WI38 (cell line): ENCODE measurements at regions not wholly inside any gene's neighbourhood (a gene's known extent, or its start where the extent isn't known, plus 50 kb on each side); places are given as distances from the start of the nearest gene placed in this dataset.

Source experiments
- H3K4me3 ChIP-seq: 2 replicates; pipeline ENCODE4 v1.5.1; 2011; ENCODE audit warnings: low read depth, mild to moderate bottlenecking, control low read depth, low read length
- TF ChIP-seq, protein P1 (sequence below): IDR thresholded peaks from 2 replicates; pipeline ENCODE4 v1.5.1; 2012; ENCODE audit warnings: low read depth, mild to moderate bottlenecking, control low read depth, low read length

DNA sequence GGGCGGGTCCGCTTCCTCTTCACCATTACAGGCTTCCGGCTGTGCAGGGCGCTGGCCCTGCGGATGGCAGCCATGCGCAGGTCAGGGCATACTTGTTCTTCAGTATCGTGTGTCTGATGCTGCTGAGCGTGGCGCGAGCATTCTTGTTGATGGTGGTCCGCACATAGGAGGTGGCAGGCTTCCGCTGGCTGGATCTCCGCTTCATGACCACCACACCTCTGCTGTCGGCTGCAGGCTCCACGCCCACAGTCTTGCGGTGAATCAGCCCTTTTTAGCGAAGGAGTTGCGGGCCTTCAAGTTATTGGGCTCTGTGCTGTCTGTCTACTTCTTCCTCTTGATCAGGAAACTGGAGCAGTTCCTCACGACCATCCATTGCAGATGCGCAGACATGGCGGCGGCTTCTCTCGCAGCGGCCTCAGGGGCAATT is 62.4 kb upstream of the ZNF608 start:
- no peak overlapping the region for H3K4me3 ChIP-seq
- TF ChIP-seq, protein P1, sequence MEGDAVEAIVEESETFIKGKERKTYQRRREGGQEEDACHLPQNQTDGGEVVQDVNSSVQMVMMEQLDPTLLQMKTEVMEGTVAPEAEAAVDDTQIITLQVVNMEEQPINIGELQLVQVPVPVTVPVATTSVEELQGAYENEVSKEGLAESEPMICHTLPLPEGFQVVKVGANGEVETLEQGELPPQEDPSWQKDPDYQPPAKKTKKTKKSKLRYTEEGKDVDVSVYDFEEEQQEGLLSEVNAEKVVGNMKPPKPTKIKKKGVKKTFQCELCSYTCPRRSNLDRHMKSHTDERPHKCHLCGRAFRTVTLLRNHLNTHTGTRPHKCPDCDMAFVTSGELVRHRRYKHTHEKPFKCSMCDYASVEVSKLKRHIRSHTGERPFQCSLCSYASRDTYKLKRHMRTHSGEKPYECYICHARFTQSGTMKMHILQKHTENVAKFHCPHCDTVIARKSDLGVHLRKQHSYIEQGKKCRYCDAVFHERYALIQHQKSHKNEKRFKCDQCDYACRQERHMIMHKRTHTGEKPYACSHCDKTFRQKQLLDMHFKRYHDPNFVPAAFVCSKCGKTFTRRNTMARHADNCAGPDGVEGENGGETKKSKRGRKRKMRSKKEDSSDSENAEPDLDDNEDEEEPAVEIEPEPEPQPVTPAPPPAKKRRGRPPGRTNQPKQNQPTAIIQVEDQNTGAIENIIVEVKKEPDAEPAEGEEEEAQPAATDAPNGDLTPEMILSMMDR = no peak

DNA sequence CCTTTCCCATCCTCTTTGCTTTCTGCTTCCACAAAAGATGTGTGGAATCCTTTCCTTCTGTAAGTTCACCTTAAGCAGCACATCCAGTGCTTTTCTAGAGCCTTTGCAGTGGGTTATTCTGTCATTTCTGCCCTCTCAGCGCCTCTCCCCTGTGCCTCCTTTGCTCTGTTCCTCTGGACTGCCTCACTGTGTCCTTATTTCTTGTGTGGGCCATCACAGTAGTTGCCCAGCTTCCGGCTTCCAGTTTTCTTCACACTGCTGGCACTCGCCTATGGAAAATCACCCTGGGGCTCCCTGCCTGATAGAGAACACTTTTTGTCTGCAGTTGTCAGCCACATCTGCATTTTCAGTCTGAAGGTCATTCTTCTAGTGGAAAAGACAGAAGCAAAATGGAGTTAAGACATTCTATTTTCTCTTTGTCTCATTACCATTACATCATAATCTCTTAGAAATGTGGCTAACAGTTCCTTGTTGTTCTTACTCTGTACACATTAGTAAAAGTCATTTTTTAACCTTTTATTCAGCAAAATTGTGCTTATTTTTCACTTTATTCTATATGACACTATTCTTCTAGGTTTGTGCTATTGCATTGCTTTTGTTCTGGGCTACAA is 64.1 kb upstream of the ZNF608 start:
- H3K4me3 ChIP-seq = no peak overlapping the region
- TF ChIP-seq, protein P1 = no peak

DNA sequence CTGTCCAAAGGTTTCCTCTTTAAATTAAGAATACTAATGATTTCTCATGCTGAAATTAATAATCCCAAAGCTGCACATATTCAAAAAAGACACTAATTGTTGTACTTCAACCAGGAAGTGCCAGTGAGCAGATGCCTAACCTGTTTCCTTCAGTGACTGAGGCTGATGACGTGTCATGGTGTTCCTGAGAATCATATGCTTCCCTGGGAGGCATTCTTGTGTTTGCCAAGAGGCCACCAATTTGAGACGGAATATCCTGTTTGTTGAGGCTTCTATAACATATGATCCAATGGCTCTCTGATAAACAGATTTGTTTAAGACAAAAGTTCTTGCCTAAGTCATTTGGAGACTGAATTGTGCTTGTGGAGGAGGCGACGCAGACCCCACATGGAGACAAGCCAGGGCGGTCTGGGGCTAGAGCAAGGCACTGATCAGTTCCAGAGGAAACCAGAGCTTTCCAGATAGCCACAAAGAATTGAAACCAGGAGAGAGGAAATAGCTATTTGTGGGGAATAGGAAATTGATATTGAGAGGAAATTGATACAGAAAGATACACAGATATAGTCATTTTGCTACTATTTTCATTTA is 66.4 kb upstream of the ZNF608 start:
- H3K4me3 ChIP-seq = no peak overlapping the region
- TF ChIP-seq, protein P1 = no peak

DNA sequence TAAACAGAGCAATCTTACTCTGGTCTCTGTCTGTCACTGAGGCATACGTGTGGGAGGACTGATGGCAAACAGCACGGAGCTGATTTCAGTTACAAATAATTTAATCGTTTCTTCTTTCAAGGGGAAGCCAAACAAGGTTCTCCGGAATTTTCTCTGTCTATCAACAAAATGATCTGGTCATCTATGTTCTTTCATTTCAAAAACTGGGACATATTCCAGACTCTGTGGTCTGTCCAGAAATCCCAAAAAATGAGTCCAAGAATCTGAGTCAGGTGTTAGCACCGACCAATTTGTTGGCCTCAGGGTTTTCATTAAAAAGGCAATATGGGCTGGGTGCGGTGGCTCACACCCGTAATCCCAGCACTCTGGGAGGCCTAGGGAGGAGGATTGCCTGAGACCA is 69.9 kb upstream of the ZNF608 start:
- TF ChIP-seq, protein P1 = no peak
- H3K4me3 ChIP-seq = no peak overlapping the region

DNA sequence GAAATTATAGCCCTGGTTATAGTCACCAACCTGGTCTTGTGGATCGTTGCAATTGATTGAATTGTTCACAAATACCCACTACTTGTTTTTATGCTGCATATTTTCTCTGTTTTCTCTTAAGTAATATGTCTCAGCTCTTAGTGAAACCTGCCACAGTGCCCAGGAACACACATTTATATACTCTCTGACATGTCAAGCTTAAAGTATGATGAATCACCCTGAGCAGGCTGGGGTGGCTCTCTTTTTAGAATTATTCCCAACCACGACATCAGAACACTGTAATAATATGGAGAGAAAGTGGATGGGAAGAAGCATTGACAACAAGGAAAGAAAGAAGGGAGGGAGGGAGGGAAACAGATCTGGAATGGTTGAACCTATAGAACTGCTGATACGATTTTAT is 72.8 kb upstream of the ZNF608 start:
- TF ChIP-seq, protein P1 = no peak
- no peak overlapping the region for H3K4me3 ChIP-seq

DNA sequence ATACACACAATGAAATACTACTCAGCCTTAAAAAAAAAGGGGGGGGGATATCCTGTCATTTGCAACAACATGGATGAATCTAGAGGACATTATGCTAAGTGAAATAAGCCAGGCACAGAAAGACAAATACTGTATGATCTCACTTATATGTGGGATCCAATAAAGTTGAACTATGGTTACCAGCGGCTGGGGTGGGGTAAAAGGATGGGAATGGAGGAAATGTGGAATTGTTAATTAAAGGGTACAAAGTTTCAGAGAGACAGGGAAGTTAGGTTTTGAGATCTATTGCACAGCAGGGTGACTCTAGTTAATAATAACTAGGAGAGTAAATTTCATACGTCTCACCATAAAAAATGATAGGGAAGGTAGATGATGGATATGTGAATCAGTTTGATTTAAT is 76.2 kb upstream of the ZNF608 start:
- TF ChIP-seq, protein P1 = no peak
- H3K4me3 ChIP-seq = no peak overlapping the region

DNA sequence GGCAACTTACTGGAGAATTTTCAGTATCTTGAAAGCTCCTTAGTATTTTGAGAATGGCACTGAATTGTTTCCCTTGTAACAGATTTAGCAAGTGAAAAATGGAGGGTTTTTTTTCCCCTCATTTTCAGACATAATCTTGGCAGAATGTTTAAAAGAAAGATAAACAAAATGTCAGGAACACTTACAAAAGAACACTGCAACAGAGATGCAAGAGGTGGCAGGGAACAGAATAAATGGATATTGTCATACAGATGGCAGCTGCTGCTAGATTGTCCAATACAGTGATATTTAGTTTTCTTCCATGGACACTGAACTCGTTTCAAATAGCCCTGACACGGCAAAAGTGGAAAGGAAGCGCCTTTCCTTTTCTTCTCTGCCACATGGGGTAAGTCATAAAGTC is 76.9 kb upstream of the ZNF608 start:
- TF ChIP-seq, protein P1 = no peak

More for the DNA sequence above, 76.9 kb upstream of the ZNF608 start:
- H3K4me3 ChIP-seq = no peak overlapping the region
